ENCODE measurements at regions not wholly inside any gene's neighbourhood (a gene's known extent, or its start where the extent isn't known, plus 50 kb on each side); places are given as distances from the start of the nearest gene placed in this dataset.

GRCh38 chr11:80009081-80009480, 568.3 kb upstream of the TENM4 start:
- H3K36me3 ChIP-seq (ENCODE audit: control insufficient read depth, insufficient read depth, low read length): no peaks in the 10 kb centered on the region
- TF ChIP-seq CTCF (IDR thresholded peaks at IDR 0.05; ENCODE audit: insufficient read depth, low read length, poor library complexity, severe bottlenecking): no peak
- H3K4me3 ChIP-seq (ENCODE audit: low read depth, low read length): no peak overlapping the region
- no peak for DNase-seq (ENCODE audit: low read depth)
- no peaks in the 10 kb centered on the region for H3K27me3 ChIP-seq (ENCODE audit: control insufficient read depth, insufficient read depth, low read length)

- TF ChIP-seq CTCF (IDR thresholded peaks at IDR 0.05; ENCODE audit: insufficient read depth, low read length, poor library complexity, severe bottlenecking): no peak
- DNase-seq (ENCODE audit: low read depth): no peak
- no peaks in the 10 kb centered on the region for H3K36me3 ChIP-seq (ENCODE audit: control insufficient read depth, insufficient read depth, low read length)
- H3K4me3 ChIP-seq (ENCODE audit: low read depth, low read length): no peak overlapping the region
- H3K27me3 ChIP-seq (ENCODE audit: control insufficient read depth, insufficient read depth, low read length): no peaks in the 10 kb centered on the region
Measured at GRCh38 chr11:80007616-80008015, 566.8 kb upstream of the TENM4 start.

GRCh38 chr11:79990141-79990540, 549.3 kb upstream of the TENM4 start:
- no peak for TF ChIP-seq CTCF (IDR thresholded peaks at IDR 0.05; ENCODE audit: insufficient read depth, low read length, poor library complexity, severe bottlenecking)
- no peaks in the 10 kb centered on the region for H3K27me3 ChIP-seq (ENCODE audit: control insufficient read depth, insufficient read depth, low read length)
- no peak for DNase-seq (ENCODE audit: low read depth)
- no peaks in the 10 kb centered on the region for H3K36me3 ChIP-seq (ENCODE audit: control insufficient read depth, insufficient read depth, low read length)
- H3K4me3 ChIP-seq (ENCODE audit: low read depth, low read length): no peak overlapping the region

- DNase-seq (ENCODE audit: low read depth): no peak
- no peaks in the 10 kb centered on the region for H3K27me3 ChIP-seq (ENCODE audit: control insufficient read depth, insufficient read depth, low read length)
- H3K4me3 ChIP-seq (ENCODE audit: low read depth, low read length): no peak overlapping the region
- no peak for TF ChIP-seq CTCF (IDR thresholded peaks at IDR 0.05; ENCODE audit: insufficient read depth, low read length, poor library complexity, severe bottlenecking)
- no peaks in the 10 kb centered on the region for H3K36me3 ChIP-seq (ENCODE audit: control insufficient read depth, insufficient read depth, low read length)
Measured at GRCh38 chr11:79982185-79982584, 541.4 kb upstream of the TENM4 start.

GRCh38 chr11:79980916-79981315, 540.1 kb upstream of the TENM4 start:
- Histone ChIP-seq H3K36me3 (ENCODE audit: control insufficient read depth, insufficient read depth, low read length) (no peaks in the 10 kb centered on the region), H3K4me3 (ENCODE audit: low read depth, low read length) (no peak overlapping the region), H3K27me3 (ENCODE audit: control insufficient read depth, insufficient read depth, low read length) (no peaks in the 10 kb centered on the region)
- no peak for DNase-seq (ENCODE audit: low read depth)
- no peak for TF ChIP-seq CTCF (IDR thresholded peaks at IDR 0.05; ENCODE audit: insufficient read depth, low read length, poor library complexity, severe bottlenecking)

- no peaks in the 10 kb centered on the region for H3K27me3 ChIP-seq (ENCODE audit: control insufficient read depth, insufficient read depth, low read length)
- H3K4me3 ChIP-seq (ENCODE audit: low read depth, low read length): no peak overlapping the region
- H3K36me3 ChIP-seq (ENCODE audit: control insufficient read depth, insufficient read depth, low read length): no peaks in the 10 kb centered on the region
- no peak for DNase-seq (ENCODE audit: low read depth)
- no peak for TF ChIP-seq CTCF (IDR thresholded peaks at IDR 0.05; ENCODE audit: insufficient read depth, low read length, poor library complexity, severe bottlenecking)
Measured at GRCh38 chr11:79973721-79974617, 533.1 kb upstream of the TENM4 start.
